Keratinocyte (primary cell): ENCODE measurements at regions not wholly inside any gene's neighbourhood (a gene's known extent, or its start where the extent isn't known, plus 50 kb on each side); places are given as distances from the start of the nearest gene placed in this dataset.

Experiments used
- DNase-seq: peaks from one replicate; pipeline ENCODE4 v3.0.0-alpha.2; 2011; ENCODE audit warnings: low read depth, missing footprints, low spot score
- FAIRE-seq: peaks from 2 replicates; lab custom pipeline; 2011; peaks lifted over from hg19 to GRCh38; lab: Jason Lieb, UNC
- H2AFZ ChIP-seq: 2 replicates; pipeline ENCODE4 v1.6.0; 2012; ENCODE audit warnings: low read length, control low read depth, inconsistent platforms; ENCODE audit not compliant: control insufficient read depth
- H3K27ac ChIP-seq: 2 replicates; pipeline ENCODE4 v1.5.1; 2011; ENCODE audit warnings: low read length; ENCODE audit not compliant: control insufficient read depth, insufficient read depth
- H3K27me3 ChIP-seq: 3 replicates; pipeline ENCODE4 v1.6.0; 2011; ENCODE audit warnings: low read length; ENCODE audit not compliant: control insufficient read depth, insufficient read depth; ENCODE audit errors: extremely low read depth
- H3K36me3 ChIP-seq, 2 experiments: 2 replicates in 1 of 2; 3 replicates in 1 of 2; pipeline ENCODE4 v1.5.1; 2011; ENCODE audit warnings: low read length in 2 of 2, mild to moderate bottlenecking in 1 of 2; ENCODE audit not compliant: control insufficient read depth in 2 of 2, insufficient read depth in 2 of 2; ENCODE audit errors: extremely low read depth in 1 of 2
- H3K4me1 ChIP-seq: 3 replicates; pipeline ENCODE4 v1.5.1; 2011; ENCODE audit warnings: low read length; ENCODE audit not compliant: control insufficient read depth, insufficient read depth; ENCODE audit errors: extremely low read depth
- H3K4me2 ChIP-seq: 3 replicates; pipeline ENCODE4 v1.6.0; 2011; ENCODE audit warnings: low read depth, low read length; ENCODE audit not compliant: control insufficient read depth, insufficient read depth; ENCODE audit errors: extremely low read depth
- H3K4me3 ChIP-seq, 3 experiments: fragments of 200-600 bp in 1 of 3; sonication (generic) in 1 of 3; 2 replicates in 2 of 3; 3 replicates in 1 of 3; pipeline ENCODE4 v1.5.1; 2011 to 2016; ENCODE audit warnings: low read length in 3 of 3, mild to moderate bottlenecking in 3 of 3, control low read depth in 2 of 3, inconsistent platforms in 1 of 3, low read depth in 1 of 3, mixed read lengths in 1 of 3, mixed run types in 1 of 3, moderate library complexity in 1 of 3; ENCODE audit not compliant: control insufficient read depth in 2 of 3, insufficient read depth in 2 of 3; ENCODE audit errors: extremely low read depth in 1 of 3
- H3K79me2 ChIP-seq: 2 replicates; pipeline ENCODE4 v1.6.0; 2012; ENCODE audit warnings: low read length; ENCODE audit not compliant: control insufficient read depth, insufficient read depth
- H3K9ac ChIP-seq: 3 replicates; pipeline ENCODE4 v1.6.0; 2011; ENCODE audit warnings: low read length; ENCODE audit not compliant: control insufficient read depth, insufficient read depth; ENCODE audit errors: extremely low read depth
- H3K9me1 ChIP-seq: 3 replicates; pipeline ENCODE4 v1.6.0; 2011; ENCODE audit warnings: low read length; ENCODE audit not compliant: control insufficient read depth, insufficient read depth; ENCODE audit errors: extremely low read depth
- H3K9me3 ChIP-seq: 2 replicates; pipeline ENCODE4 v1.5.1; 2012; ENCODE audit warnings: low read depth, low read length; ENCODE audit not compliant: control insufficient read depth
- H4K20me1 ChIP-seq: 3 replicates; pipeline ENCODE4 v1.6.0; 2011; ENCODE audit warnings: low read length; ENCODE audit not compliant: control insufficient read depth, insufficient read depth; ENCODE audit errors: extremely low read depth
- CTCF ChIP-seq, 3 experiments: IDR thresholded peaks in 1 of 3; conservative IDR thresholded peaks in 1 of 3; optimal IDR thresholded peaks in 1 of 3; 2 replicates in 2 of 3; 3 replicates in 1 of 3; pipeline versions ENCODE3 to v1.5.1; 2011; ENCODE audit warnings: low read length in 3 of 3, mild to moderate bottlenecking in 3 of 3, moderate library complexity in 2 of 3, control low read depth in 1 of 3, inconsistent platforms in 1 of 3; ENCODE audit not compliant: insufficient read depth in 2 of 3; ENCODE audit errors: extremely low read depth in 1 of 3
- EZH2 ChIP-seq: IDR thresholded peaks from one replicate; pipeline ENCODE4 v1.6.1; 2012; ENCODE audit warnings: inconsistent platforms, mild to moderate bottlenecking, low read length, moderate library complexity
- dilution Hi-C: fragments of 300-500 bp; cut with MboI; formaldehyde crosslinking; loops from one replicate; pipeline ENCODE4 v1.7.0; 2020; ENCODE audit warnings: low sequenced_read_pairs; ENCODE audit not compliant: extremely low pct_ligation_motif_present

DNA sequence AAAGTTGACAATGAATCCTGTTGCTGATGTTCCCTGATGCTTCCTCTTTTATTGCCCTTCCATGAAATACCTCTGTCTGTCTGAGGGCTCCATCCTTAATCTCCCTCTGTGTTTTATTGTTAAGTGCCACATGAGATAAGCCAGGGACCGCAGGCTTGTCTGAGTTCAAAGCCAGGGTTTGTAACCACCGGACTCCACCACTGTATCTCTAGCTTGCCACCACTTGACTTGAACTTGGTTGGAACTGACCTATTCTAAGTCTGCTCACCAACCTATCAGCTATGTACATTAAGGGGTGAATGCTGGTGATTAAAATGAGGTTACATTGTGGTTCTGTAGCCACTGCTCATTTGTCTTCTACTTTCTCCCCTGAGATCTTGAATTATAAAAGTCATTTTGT is 328.5 kb upstream of the ZEB2 start:
- no peak overlapping the region for H3K4me3 ChIP-seq
- no peaks in the 10 kb centered on the region for H3K4me1 ChIP-seq
- FAIRE-seq (no peak), DNase-seq (no peak)
- H3K9me1 ChIP-seq: no peaks in the 10 kb centered on the region
- TF ChIP-seq CTCF (optimal IDR thresholded peaks at IDR 0.05 in 1 of 3, IDR thresholded peaks at IDR 0.05 in 1 of 3, conservative IDR thresholded peaks at IDR 0.05 in 1 of 3; ENCODE audit: extremely low read depth in 1 of 3, insufficient read depth in 2 of 3, low read length in 3 of 3) (no peak), EZH2 (no peak)
- no peak overlapping the region for H2AFZ ChIP-seq
- no peaks in the 10 kb centered on the region for H4K20me1 ChIP-seq
- no peak overlapping the region for H3K4me2 ChIP-seq
- no peaks in the 10 kb centered on the region for H3K79me2 ChIP-seq
- H3K9ac ChIP-seq: no peak overlapping the region
- H3K36me3 ChIP-seq: no peaks in the 10 kb centered on the region
- H3K9me3 ChIP-seq: no peaks in the 10 kb centered on the region
- H3K27me3 ChIP-seq: no peaks in the 10 kb centered on the region
- dilution Hi-C loops: no loop called here
- no peak overlapping the region for H3K27ac ChIP-seq

DNA sequence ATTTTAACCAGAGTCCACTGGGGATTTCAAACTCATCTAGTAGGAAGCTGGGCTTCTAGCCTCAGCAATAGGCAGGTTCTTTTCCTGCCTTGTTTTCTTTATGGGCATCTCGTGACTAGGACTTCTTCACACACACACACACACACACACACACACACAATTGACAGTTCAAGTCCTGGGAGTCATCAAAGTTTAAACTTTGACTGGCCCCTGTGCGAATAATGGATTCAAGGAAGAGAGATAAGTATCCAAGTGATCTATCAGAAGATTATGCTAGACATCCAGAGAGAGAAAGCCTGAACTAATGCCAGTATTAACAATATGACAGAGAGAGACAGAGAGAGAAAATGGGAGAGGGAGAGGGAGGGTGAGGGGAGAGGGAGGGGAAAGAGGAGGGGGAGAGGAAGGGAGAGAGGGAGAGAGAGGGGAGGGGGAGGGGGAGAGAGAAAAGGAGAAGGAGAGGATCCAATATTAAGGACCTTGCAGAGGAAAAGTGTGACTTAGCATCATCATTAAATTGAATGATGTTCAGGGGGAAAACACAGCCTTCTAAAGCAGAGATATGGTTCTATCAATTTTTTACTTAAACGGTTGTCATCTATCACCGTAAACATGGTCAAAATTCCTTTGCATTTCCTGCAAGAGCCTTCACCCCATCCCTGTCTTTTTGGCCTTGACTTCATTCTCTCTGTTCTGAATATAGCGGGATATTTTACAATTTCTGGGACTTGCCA is 327.6 kb upstream of the ZEB2 start:
- Histone ChIP-seq H3K4me2 (no peak overlapping the region), H2AFZ (no peak overlapping the region), H3K36me3 (no peaks in the 10 kb centered on the region), H3K4me3 (no peak overlapping the region), H3K9ac (no peak overlapping the region), H3K79me2 (no peaks in the 10 kb centered on the region), H3K9me3 (no peaks in the 10 kb centered on the region), H4K20me1 (no peaks in the 10 kb centered on the region), H3K4me1 (no peaks in the 10 kb centered on the region), H3K27ac (no peak overlapping the region), H3K9me1 (no peaks in the 10 kb centered on the region), H3K27me3 (no peaks in the 10 kb centered on the region)
- dilution Hi-C loops: no loop called here
- TF ChIP-seq CTCF (optimal IDR thresholded peaks at IDR 0.05 in 1 of 3, IDR thresholded peaks at IDR 0.05 in 1 of 3, conservative IDR thresholded peaks at IDR 0.05 in 1 of 3; ENCODE audit: extremely low read depth in 1 of 3, insufficient read depth in 2 of 3, low read length in 3 of 3): no peak
- TF ChIP-seq EZH2: no peak
- FAIRE-seq: no peak
- DNase-seq: no peak
